ENCODE measurements at regions not wholly inside any gene's neighbourhood (a gene's known extent, or its start where the extent isn't known, plus 50 kb on each side); places are given as distances from the start of the nearest gene placed in this dataset.

GRCh38 chr6:22651731-22652130, 82.4 kb downstream of the HDGFL1 start:
- Histone ChIP-seq H3K79me2 (no peaks in the 10 kb centered on the region), H3K27me3 (no peaks in the 10 kb centered on the region), H4K20me1 (ENCODE audit: insufficient read depth, poor library complexity, severe bottlenecking) (no peaks in the 10 kb centered on the region), H3K9me2 (replicated peaks; ENCODE audit: insufficient read depth) (no peaks in the 10 kb centered on the region), H3K4me1 (ENCODE audit: insufficient read depth) (peaks cover 13% of the 10 kb centered on the region), H2AFZ (no peak overlapping the region), H3K9me3 (ENCODE audit: low read depth) (no peaks in the 10 kb centered on the region), H3K4me3 (no peak overlapping the region), H3K27ac (no peak overlapping the region), H3K36me3 (replicated peaks; ENCODE audit: insufficient read depth, low read depth) (no peaks in the 10 kb centered on the region), H3K4me2 (no peak overlapping the region)
- WGBS (ENCODE audit: low lambda C conversion rate, missing lambda C conversion rate): 92% methylated on average over 3 of the region's 3 CpGs
- no peak for TF ChIP-seq EZH2phosphoT487 (IDR thresholded peaks at IDR 0.05; ENCODE audit: low read depth, severe bottlenecking, unreplicated experiment)
- TF ChIP-seq CTCF (IDR thresholded peaks at IDR 0.05; ENCODE audit: poor library complexity): no peak
- no peak for TF ChIP-seq EZH2 (IDR thresholded peaks at IDR 0.05; ENCODE audit: borderline replicate concordance)
- DNase-seq (ENCODE audit: low spot score): no peak

GRCh38 chr6:22653980-22654610, 84.7 kb downstream of the HDGFL1 start:
- H3K4me3 ChIP-seq: no peak overlapping the region
- H3K4me1 ChIP-seq (ENCODE audit: insufficient read depth): peaks cover 33% of the 10 kb centered on the region
- no peak for TF ChIP-seq CTCF (IDR thresholded peaks at IDR 0.05; ENCODE audit: poor library complexity)
- TF ChIP-seq EZH2 (IDR thresholded peaks at IDR 0.05; ENCODE audit: borderline replicate concordance): no peak
- no peak for TF ChIP-seq EZH2phosphoT487 (IDR thresholded peaks at IDR 0.05; ENCODE audit: low read depth, severe bottlenecking, unreplicated experiment)
- no peaks in the 10 kb centered on the region for H3K79me2 ChIP-seq
- no peak overlapping the region for H3K4me2 ChIP-seq
- H3K27me3 ChIP-seq: no peaks in the 10 kb centered on the region
- no peak overlapping the region for H3K27ac ChIP-seq
- no peaks in the 10 kb centered on the region for H3K9me3 ChIP-seq (ENCODE audit: low read depth)
- H4K20me1 ChIP-seq (ENCODE audit: insufficient read depth, poor library complexity, severe bottlenecking): no peaks in the 10 kb centered on the region
- no peak overlapping the region for H2AFZ ChIP-seq
- no peaks in the 10 kb centered on the region for H3K36me3 ChIP-seq (replicated peaks; ENCODE audit: insufficient read depth, low read depth)
- DNase-seq (ENCODE audit: low spot score): no peak
- 74% methylated on average over 7 of the region's 7 CpGs for WGBS (ENCODE audit: low lambda C conversion rate, missing lambda C conversion rate)
- H3K9me2 ChIP-seq (replicated peaks; ENCODE audit: insufficient read depth): no peaks in the 10 kb centered on the region

- 64% methylated on average over 3 of the region's 3 CpGs for WGBS (ENCODE audit: low lambda C conversion rate, missing lambda C conversion rate)
- DNase-seq (ENCODE audit: low spot score): peak; percentile 17
- Histone ChIP-seq H3K27me3 (no peaks in the 10 kb centered on the region), H3K36me3 (replicated peaks; ENCODE audit: insufficient read depth, low read depth) (no peaks in the 10 kb centered on the region), H3K9me2 (replicated peaks; ENCODE audit: insufficient read depth) (no peaks in the 10 kb centered on the region), H3K9me3 (ENCODE audit: low read depth) (no peaks in the 10 kb centered on the region), H4K20me1 (ENCODE audit: insufficient read depth, poor library complexity, severe bottlenecking) (no peaks in the 10 kb centered on the region), H3K4me2 (peak overlapping the region; percentile 0), H3K4me3 (no peak overlapping the region), H3K4me1 (ENCODE audit: insufficient read depth) (peaks cover 42% of the 10 kb centered on the region), H3K79me2 (no peaks in the 10 kb centered on the region), H3K27ac (peak overlapping the region; percentile 75), H2AFZ (no peak overlapping the region)
- TF ChIP-seq EZH2phosphoT487 (IDR thresholded peaks at IDR 0.05; ENCODE audit: low read depth, severe bottlenecking, unreplicated experiment): no peak
- no peak for TF ChIP-seq CTCF (IDR thresholded peaks at IDR 0.05; ENCODE audit: poor library complexity)
These were observed 87.5 kb downstream of the HDGFL1 start for GRCh38 chr6:22656706-22657351.
